ENCODE measurements at regions not wholly inside any gene's neighbourhood (a gene's known extent, or its start where the extent isn't known, plus 50 kb on each side); places are given as distances from the start of the nearest gene placed in this dataset.

DNA sequence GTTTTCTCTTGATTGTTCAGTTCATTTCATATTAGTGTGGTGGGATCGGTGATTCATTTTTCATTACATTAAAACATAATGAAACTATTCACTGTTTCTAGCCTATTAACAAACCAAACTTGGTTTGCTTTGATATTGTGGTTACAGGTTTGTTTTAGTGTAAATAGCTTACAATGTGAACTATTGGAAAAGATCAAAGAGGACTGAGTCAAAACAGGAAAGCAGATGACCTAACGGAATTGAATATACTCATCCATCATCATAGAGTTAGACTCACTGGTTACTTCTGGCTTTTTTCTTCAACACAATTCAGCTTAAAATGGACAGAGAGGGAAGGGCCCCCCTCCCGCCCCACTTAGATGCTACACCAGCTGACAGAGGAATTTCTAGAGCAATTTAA, 616.2 kb upstream of the AADAT start:
- TF ChIP-seq POLR2A (IDR thresholded peaks at IDR 0.05; ENCODE audit: low read depth, low read length), result no peak
- TF ChIP-seq, protein P1, sequence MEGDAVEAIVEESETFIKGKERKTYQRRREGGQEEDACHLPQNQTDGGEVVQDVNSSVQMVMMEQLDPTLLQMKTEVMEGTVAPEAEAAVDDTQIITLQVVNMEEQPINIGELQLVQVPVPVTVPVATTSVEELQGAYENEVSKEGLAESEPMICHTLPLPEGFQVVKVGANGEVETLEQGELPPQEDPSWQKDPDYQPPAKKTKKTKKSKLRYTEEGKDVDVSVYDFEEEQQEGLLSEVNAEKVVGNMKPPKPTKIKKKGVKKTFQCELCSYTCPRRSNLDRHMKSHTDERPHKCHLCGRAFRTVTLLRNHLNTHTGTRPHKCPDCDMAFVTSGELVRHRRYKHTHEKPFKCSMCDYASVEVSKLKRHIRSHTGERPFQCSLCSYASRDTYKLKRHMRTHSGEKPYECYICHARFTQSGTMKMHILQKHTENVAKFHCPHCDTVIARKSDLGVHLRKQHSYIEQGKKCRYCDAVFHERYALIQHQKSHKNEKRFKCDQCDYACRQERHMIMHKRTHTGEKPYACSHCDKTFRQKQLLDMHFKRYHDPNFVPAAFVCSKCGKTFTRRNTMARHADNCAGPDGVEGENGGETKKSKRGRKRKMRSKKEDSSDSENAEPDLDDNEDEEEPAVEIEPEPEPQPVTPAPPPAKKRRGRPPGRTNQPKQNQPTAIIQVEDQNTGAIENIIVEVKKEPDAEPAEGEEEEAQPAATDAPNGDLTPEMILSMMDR (IDR thresholded peaks at IDR 0.05; ENCODE audit: extremely low read depth in 1 of 2, insufficient read depth in 1 of 2, low read depth in 1 of 2, low read length in 2 of 2), result no peak
- TF ChIP-seq, protein P2, sequence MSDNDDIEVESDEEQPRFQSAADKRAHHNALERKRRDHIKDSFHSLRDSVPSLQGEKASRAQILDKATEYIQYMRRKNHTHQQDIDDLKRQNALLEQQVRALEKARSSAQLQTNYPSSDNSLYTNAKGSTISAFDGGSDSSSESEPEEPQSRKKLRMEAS (IDR thresholded peaks at IDR 0.05; ENCODE audit: insufficient read depth, insufficient read length), result no peak
- TF ChIP-seq EZH2 (IDR thresholded peaks at IDR 0.05; ENCODE audit: borderline replicate concordance, low read depth, low read length, severe bottlenecking), result no peak
- TF ChIP-seq GATA2 (IDR thresholded peaks at IDR 0.05; ENCODE audit: insufficient read depth, insufficient read length, low read depth, low read length), result no peak
- no peak for TF ChIP-seq POLR2AphosphoS5 (IDR thresholded peaks at IDR 0.05; ENCODE audit: insufficient read depth, low read depth, low read length)
- TF ChIP-seq FOS (IDR thresholded peaks at IDR 0.05; ENCODE audit: borderline replicate concordance, insufficient read depth, low read length), result no peak
- no peak for TF ChIP-seq MYC (IDR thresholded peaks at IDR 0.05; ENCODE audit: low read depth, low read length)
- no peak for TF ChIP-seq JUN (IDR thresholded peaks at IDR 0.05; ENCODE audit: borderline replicate concordance, insufficient read depth, insufficient read length, low read depth)
